LNCaP clone FGC (cell line): ENCODE measurements at regions not wholly inside any gene's neighbourhood (a gene's known extent, or its start where the extent isn't known, plus 50 kb on each side); places are given as distances from the start of the nearest gene placed in this dataset.

Source experiments
- DNase-seq: peaks from one replicate; pipeline ENCODE4 v3.0.0-alpha.2; 2011; ENCODE audit warnings: low read depth
- H3K4me3 ChIP-seq: 2 replicates; pipeline ENCODE4 v1.5.1; 2011; ENCODE audit warnings: mild to moderate bottlenecking, low read depth, low read length, control low read depth
- TF ChIP-seq, protein P1 (sequence below): IDR thresholded peaks from 2 replicates; pipeline ENCODE4 v1.5.1; 2012; ENCODE audit warnings: mild to moderate bottlenecking; ENCODE audit not compliant: control insufficient read depth, insufficient read depth; ENCODE audit errors: extremely low read depth

DNA sequence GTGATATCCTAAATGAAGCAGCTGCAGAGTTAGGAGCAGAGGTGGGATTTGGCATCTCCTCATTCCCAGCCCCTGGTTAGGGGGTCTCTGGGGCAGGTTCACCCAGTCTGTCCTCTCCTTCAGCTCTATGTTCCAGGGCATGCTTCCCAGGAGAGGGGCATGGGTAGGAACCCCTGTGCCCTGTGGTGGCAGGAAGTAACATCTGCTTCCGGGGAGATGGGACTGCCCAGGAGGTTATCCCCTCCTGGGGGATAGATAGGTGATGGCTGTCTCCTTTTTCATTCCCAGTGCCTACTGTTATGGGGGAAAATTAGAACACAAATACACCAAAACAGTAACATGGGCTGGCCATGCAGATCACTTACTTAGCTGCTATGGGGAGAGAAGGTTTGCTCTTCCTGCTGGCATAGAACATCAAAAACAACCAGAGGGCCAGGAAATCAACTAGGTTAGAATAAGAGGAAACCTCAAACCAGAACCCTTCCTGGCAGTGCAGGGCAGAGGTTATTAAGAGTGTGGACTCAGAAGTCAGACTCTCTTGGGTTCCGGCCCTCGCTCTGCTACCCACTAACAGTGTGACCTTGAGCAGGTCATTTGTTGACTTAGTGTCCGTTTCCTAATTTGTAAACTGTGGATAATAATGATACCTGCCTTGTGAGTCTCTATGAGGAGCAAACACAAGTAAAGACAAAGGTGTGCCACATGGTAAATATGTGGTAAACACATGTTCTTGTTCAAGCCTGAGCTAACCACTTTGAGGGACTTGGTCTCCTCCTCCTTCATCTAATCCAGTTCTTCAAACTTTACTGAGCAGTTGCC lies 157.8 kb upstream of the JUN start:
- TF ChIP-seq, protein P1, sequence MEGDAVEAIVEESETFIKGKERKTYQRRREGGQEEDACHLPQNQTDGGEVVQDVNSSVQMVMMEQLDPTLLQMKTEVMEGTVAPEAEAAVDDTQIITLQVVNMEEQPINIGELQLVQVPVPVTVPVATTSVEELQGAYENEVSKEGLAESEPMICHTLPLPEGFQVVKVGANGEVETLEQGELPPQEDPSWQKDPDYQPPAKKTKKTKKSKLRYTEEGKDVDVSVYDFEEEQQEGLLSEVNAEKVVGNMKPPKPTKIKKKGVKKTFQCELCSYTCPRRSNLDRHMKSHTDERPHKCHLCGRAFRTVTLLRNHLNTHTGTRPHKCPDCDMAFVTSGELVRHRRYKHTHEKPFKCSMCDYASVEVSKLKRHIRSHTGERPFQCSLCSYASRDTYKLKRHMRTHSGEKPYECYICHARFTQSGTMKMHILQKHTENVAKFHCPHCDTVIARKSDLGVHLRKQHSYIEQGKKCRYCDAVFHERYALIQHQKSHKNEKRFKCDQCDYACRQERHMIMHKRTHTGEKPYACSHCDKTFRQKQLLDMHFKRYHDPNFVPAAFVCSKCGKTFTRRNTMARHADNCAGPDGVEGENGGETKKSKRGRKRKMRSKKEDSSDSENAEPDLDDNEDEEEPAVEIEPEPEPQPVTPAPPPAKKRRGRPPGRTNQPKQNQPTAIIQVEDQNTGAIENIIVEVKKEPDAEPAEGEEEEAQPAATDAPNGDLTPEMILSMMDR = no peak
- no peak for DNase-seq
- no peak overlapping the region for H3K4me3 ChIP-seq

DNA sequence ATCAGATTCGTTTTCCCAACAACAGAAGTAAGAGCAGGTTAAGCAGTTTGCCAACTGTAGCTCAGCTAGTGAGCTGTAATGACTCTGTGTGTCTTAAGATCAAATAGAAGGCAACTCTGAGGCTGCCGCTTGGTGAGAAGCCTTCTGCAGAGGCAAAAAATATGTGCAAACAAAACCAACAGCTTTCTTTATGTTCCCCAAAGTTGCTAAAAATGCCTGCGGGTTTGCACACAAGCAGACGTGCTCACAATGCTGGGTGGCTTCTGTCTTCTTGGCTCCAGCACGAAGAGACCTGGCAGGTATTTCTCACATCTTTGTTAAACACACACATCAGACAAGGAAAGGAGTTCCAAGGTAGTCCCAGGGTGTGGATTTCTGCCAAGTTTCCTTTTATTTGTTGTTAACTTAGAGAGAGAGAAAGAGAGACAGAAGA lies 158.9 kb upstream of the JUN start:
- no peak overlapping the region for H3K4me3 ChIP-seq
- TF ChIP-seq, protein P1 = no peak
- DNase-seq = peak; percentile 97

DNA sequence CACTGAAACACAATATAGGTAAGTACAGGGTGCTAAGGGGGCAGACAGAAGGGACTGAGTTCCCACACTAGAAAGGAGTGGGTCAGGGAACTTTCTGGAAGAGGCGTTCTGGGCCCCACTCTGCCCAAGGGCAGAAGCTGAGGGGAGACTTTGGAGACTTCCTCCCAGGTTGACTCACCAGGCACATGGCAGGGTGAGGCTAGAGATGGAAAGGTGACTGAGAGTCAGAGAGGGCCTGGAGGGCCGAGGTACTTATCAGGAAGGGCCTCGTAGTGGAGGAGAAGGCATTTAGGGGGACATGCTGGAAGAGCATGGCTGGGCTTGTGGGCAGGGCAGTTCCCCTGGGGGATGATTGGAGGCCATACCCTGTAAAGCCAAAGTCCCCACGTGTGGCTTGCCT lies 159.9 kb upstream of the JUN start:
- DNase-seq = no peak
- no peak overlapping the region for H3K4me3 ChIP-seq
- TF ChIP-seq, protein P1 = no peak

DNA sequence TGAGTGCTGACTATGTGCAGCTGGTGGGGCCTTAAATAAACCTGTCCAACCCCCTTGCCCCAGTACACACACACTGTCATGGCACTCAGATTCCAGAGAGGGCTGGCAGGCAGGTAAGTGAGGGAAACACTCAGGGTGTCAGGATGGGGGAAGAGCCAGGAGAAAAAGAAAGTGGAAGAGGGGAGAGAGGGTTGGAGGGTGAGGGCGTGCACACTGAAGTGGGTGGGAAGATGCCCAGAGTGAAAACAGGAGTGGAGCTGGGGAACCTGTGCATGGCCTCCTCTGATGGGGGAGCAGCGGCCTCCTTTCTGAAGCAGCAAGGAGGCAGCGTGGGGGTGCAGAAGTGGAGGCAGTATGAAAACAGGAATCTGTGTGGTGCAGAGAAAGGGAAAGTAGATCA lies 160.6 kb upstream of the JUN start:
- TF ChIP-seq, protein P1 = no peak
- H3K4me3 ChIP-seq = no peak overlapping the region
- no peak for DNase-seq

DNA sequence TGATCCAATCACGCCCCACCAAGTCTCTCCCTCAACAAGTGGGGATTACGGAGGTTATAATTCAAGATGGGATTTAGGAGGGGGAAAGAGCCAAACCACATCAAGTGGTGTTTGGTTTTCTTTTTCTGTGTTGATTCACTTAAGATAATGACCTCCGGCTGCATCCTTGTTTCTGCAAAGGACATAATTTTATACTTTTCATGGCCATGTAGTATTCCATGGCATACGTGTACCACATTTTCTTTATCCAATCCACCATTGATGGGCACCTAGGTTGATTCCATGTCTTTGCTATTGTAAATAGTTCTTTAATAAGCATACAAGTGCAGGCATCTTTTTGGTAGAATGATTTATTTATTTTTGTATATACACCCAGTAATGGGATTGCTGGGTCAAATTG lies 162.5 kb upstream of the JUN start:
- TF ChIP-seq, protein P1 = no peak
- H3K4me3 ChIP-seq = no peak overlapping the region
- no peak for DNase-seq

DNA sequence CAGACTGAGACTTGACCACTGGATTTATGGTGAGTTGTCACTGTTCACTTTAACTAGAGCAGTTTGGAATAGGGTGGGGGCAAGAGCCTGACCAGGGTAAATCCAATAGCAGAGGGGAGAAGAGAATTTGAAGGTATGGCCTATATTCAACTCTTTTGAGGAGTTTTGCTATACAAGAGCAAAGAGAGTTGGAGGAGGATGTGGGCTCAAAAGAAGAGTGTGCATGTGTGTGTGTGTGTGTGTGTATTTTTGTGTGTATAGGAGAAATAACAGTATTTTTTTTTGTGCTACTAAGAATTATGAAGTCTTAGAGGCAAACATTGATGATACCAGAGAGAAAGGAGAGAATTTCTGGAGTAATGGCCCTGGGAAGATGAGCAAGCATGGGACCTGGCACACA lies 164.8 kb upstream of the JUN start:
- DNase-seq = no peak
- TF ChIP-seq, protein P1 = no peak
- no peak overlapping the region for H3K4me3 ChIP-seq

DNA sequence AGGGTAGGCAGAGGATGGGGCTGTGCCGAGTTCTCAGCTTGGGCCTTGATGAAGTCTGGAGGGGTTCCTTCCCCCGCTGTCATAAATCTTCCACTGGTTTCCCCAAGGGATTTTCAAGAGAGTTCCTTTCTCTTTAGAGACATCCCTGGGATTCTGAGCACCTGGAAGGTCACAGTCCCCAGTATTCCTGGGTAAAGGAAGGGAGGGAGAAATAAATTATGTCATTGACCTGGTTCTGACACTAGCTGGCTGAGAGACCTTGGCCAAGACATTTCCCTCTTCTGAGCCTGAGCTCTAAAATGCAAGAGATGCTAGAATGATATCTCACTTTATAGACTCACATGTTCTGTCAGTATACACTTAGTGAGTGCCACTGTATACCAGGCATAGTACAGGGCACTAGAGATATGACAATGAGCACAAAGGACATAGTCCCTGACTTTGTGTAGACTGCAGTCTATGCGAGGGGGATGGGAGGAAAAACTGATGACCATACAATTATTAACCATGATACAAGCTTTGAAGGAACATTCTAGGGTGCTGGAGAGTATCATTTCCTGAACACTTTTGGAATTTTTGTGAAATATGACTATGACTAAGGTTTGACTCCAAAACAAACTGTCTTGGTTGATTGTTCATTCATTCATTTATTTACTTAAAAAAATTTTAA lies 165.8 kb upstream of the JUN start:
- TF ChIP-seq, protein P1 = no peak
- DNase-seq = no peak
- H3K4me3 ChIP-seq = no peak overlapping the region
